ENCODE measurements at regions not wholly inside any gene's neighbourhood (a gene's known extent, or its start where the extent isn't known, plus 50 kb on each side); places are given as distances from the start of the nearest gene placed in this dataset.

GRCh38 chr1:79215311-79215710 lies 208.8 kb upstream of the ADGRL4 start (continued):
- TF ChIP-seq GTF2F1 (IDR thresholded peaks at IDR 0.05; ENCODE audit: borderline replicate concordance, low read depth, low read length) (no peak), RBBP5 (IDR thresholded peaks at IDR 0.05; ENCODE audit: borderline replicate concordance, low read depth, low read length) (no peak), RNF2 (IDR thresholded peaks at IDR 0.05; ENCODE audit: borderline replicate concordance, low read depth, low read length, missing control alignments, poor library complexity, severe bottlenecking) (no peak)

Data from H1 (cell line).